K562 (cell line): ENCODE measurements at regions not wholly inside any gene's neighbourhood (a gene's known extent, or its start where the extent isn't known, plus 50 kb on each side); places are given as distances from the start of the nearest gene placed in this dataset.

Source experiments
- ATAC-seq: fragments of 200-7000 bp; cut with Tn5 transposase; 3 replicates; pipeline ENCODE4 v1.9.1; 2020; ENCODE audit warnings: moderate library complexity
- BruUV-seq: library from RNA; stranded (reverse); fragments of 400-500 nt; replicated peaks from 2 replicates; lab custom pipeline; 2021; lab: Mats Ljungman, UMichigan
- CTCF ChIA-PET: fragments of 300-600 bp; formaldehyde crosslinking; extraction: SDS; loops from one replicate; lab custom pipeline; 2021; ENCODE audit warnings: low intra/inter-chr PET ratio; lab: Yijun Ruan, JAX
- POLR2A ChIA-PET: fragments of 300-600, 350-650 bp; sonication (Branson Sonifier 250); formaldehyde crosslinking; extraction: SDS; loops from one replicate; lab custom pipeline; 2021; ENCODE audit warnings: antibody characterized with exemption, inconsistent platforms; lab: Yijun Ruan, JAX
- DNase-seq, 4 experiments: peaks; one replicate each; pipeline versions ENCODE4 v3.0.0 to v3.0.0-alpha.2; 2011 to 2018; ENCODE audit warnings: low spot score in 3 of 4, mixed read lengths in 3 of 4; ENCODE audit errors: extremely low read depth in 1 of 4
- FAIRE-seq: peaks from 2 replicates; lab custom pipeline; 2011; peaks lifted over from hg19 to GRCh38; lab: Jason Lieb, UNC
- H2AFZ ChIP-seq: 2 replicates; pipeline ENCODE4 v1.6.0; 2011; ENCODE audit warnings: low read depth, low read length, control low read depth, inconsistent platforms
- H3K27ac ChIP-seq: fragments of 200-600 bp; 3 replicates; pipeline ENCODE4 v1.8.0; 2011; ENCODE audit warnings: low read depth, mild to moderate bottlenecking, control low read depth, inconsistent platforms, low read length, moderate library complexity, mixed read lengths; ENCODE audit errors: extremely low read depth
- H3K27me3 ChIP-seq, 2 experiments: fragments of 300-600 bp in 1 of 2; 2 replicates in 1 of 2; 3 replicates in 1 of 2; pipeline versions ENCODE4 v1.6.0 to v1.8.0; 2011; ENCODE audit warnings: inconsistent platforms in 2 of 2, low read length in 2 of 2, mild to moderate bottlenecking in 1 of 2, mixed read lengths in 1 of 2, moderate library complexity in 1 of 2; ENCODE audit not compliant: control insufficient read depth in 2 of 2, insufficient read depth in 2 of 2
- H3K36me3 ChIP-seq: fragments of 300-600 bp; 3 replicates; pipeline ENCODE4 v1.8.0; 2011; ENCODE audit warnings: mild to moderate bottlenecking, low read length, inconsistent platforms; ENCODE audit not compliant: control insufficient read depth, insufficient read depth
- H3K4me1 ChIP-seq, 2 experiments: fragments of 200-600 bp in 1 of 2; replicated peaks in 1 of 2; 2 replicates in 1 of 2; 3 replicates in 1 of 2; pipeline versions ENCODE4 v1.5.1 to v1.8.0; 2011; ENCODE audit warnings: inconsistent platforms in 2 of 2, low read length in 2 of 2, mild to moderate bottlenecking in 1 of 2, mixed read lengths in 1 of 2, moderate library complexity in 1 of 2; ENCODE audit not compliant: control insufficient read depth in 2 of 2, insufficient read depth in 2 of 2
- H3K4me2 ChIP-seq: 2 replicates; pipeline ENCODE4 v1.6.1; 2011; ENCODE audit warnings: low read length, control low read depth, inconsistent platforms, mixed read lengths; ENCODE audit not compliant: insufficient read depth
- H3K4me3 ChIP-seq: fragments of 200-600 bp; sonication (generic), shearing (Covaris generic); 2 replicates; pipeline ENCODE4 v1.5.1; 2016; ENCODE audit warnings: control low read depth, inconsistent platforms
- H3K79me2 ChIP-seq: fragments of 200-600 bp; 3 replicates; pipeline ENCODE4 v1.8.0; 2011; ENCODE audit warnings: low read length, inconsistent platforms; ENCODE audit not compliant: control insufficient read depth, insufficient read depth
- H3K9ac ChIP-seq, 2 experiments: 2 replicates each; pipeline versions ENCODE4 v1.6.0 to v1.6.1; 2011; ENCODE audit warnings: low read depth in 2 of 2, low read length in 2 of 2, control low read depth in 1 of 2, inconsistent platforms in 1 of 2, mild to moderate bottlenecking in 1 of 2, mixed read lengths in 1 of 2; ENCODE audit not compliant: insufficient read depth in 1 of 2
- H3K9me1 ChIP-seq: one replicate; pipeline ENCODE4 v1.6.0; 2011; ENCODE audit warnings: inconsistent platforms, mild to moderate bottlenecking, low read length, moderate library complexity; ENCODE audit not compliant: control insufficient read depth, insufficient read depth
- H3K9me3 ChIP-seq: replicated peaks from 2 replicates; pipeline ENCODE4 v1.5.1; 2011; ENCODE audit warnings: low read depth, low read length, inconsistent platforms; ENCODE audit not compliant: control insufficient read depth, insufficient read depth
- H4K20me1 ChIP-seq: replicated peaks from 2 replicates; pipeline ENCODE4 v1.6.1; 2011; ENCODE audit warnings: low read length, inconsistent platforms, mixed read lengths; ENCODE audit not compliant: control insufficient read depth, insufficient read depth
- DEAF1 ChIP-seq: fragments of 450-650 bp; formaldehyde crosslinking; IDR thresholded peaks from 2 replicates; pipeline ENCODE4 v1.4.0; 2020; ENCODE audit warnings: mild to moderate bottlenecking, moderate library complexity
- HDAC6 ChIP-seq: IDR thresholded peaks from 2 replicates; pipeline ENCODE4 v1.6.1; 2012; ENCODE audit warnings: low read depth, mild to moderate bottlenecking, control low read depth, inconsistent platforms, low read length, moderate library complexity
- MYNN ChIP-seq, 2 experiments: sonication (generic); formaldehyde crosslinking in 1 of 2; IDR thresholded peaks; 2 replicates each; pipeline versions ENCODE4 v1.5.0 to v1.6.1; 2016 to 2020; ENCODE audit warnings: antibody characterized with exemption in 1 of 2, missing genetic modification reagents in 1 of 2
- OTX1 ChIP-seq: fragments of 450-650 bp; formaldehyde crosslinking; IDR thresholded peaks from 2 replicates; pipeline ENCODE4 v1.4.0; 2022; ENCODE audit warnings: mild to moderate bottlenecking
- XRCC3 ChIP-seq: fragments of 450-650 bp; IDR thresholded peaks from 2 replicates; pipeline ENCODE4 v1.6.1; 2017; ENCODE audit warnings: mild to moderate bottlenecking, moderate library complexity
- ZBTB1 ChIP-seq: sonication (generic); formaldehyde crosslinking; IDR thresholded peaks from 2 replicates; pipeline ENCODE4 v1.8.1; 2023; ENCODE audit warnings: missing genetic modification reagents, low read depth, mild to moderate bottlenecking, borderline replicate concordance
- WGBS: fragments of 100-300 bp; shearing (Covaris generic); methylation state at CpG from one replicate; pipeline ENCODE4 v1.1.6; 2016; ENCODE audit warnings: low coverage, mixed read lengths; ENCODE audit not compliant: insufficient coverage; ENCODE audit errors: missing lambda C conversion rate; 5-methylcytosine and 5-hydroxymethylcytosine counted together
- in situ Hi-C: fragments of 300-500 bp; cut with MboI; formaldehyde crosslinking; loops from 4 replicates; pipeline ENCODE4 v1.15.0; 2018; ENCODE audit warnings: inconsistent platforms, mixed read lengths
- intact Hi-C: fragments of 100-400 bp; cut with micrococcal nuclease; formaldehyde crosslinking; loops from 2 replicates; pipeline ENCODE4 v1.14.2; 2022
- TF ChIP-seq, protein P1 (sequence below): sonication (generic); formaldehyde crosslinking; IDR thresholded peaks from 2 replicates; pipeline ENCODE4 v1.8.0; 2022; ENCODE audit warnings: missing genetic modification reagents, mild to moderate bottlenecking, borderline replicate concordance
- TF ChIP-seq, protein P2 (sequence below): fragments of 450-650 bp; formaldehyde crosslinking; IDR thresholded peaks from 2 replicates; pipeline ENCODE4 v1.4.0; 2020; ENCODE audit warnings: mild to moderate bottlenecking, mixed read lengths
- TF ChIP-seq, protein P3 (sequence below): fragments of 450-650 bp; IDR thresholded peaks from 2 replicates; pipeline ENCODE4 v1.6.1; 2014; ENCODE audit warnings: low read depth, mild to moderate bottlenecking, moderate library complexity, borderline replicate concordance
- TF ChIP-seq, protein P4 (sequence below): sonication (generic); formaldehyde crosslinking; IDR thresholded peaks from 2 replicates; pipeline ENCODE4 v1.8.0; 2022; ENCODE audit warnings: mild to moderate bottlenecking, missing genetic modification reagents

- DNase-seq: no peak
- Histone ChIP-seq H3K9ac (no peak overlapping the region), H3K4me3 (no peak overlapping the region), H3K27ac (no peak overlapping the region), H4K20me1 (no peaks in the 10 kb centered on the region), H3K36me3 (no peaks in the 10 kb centered on the region), H3K9me3 (no peaks in the 10 kb centered on the region), H3K79me2 (no peaks in the 10 kb centered on the region), H3K4me2 (no peak overlapping the region), H3K27me3 (no peaks in the 10 kb centered on the region), H2AFZ (no peak overlapping the region), H3K9me1 (no peaks in the 10 kb centered on the region), H3K4me1 (no peaks in the 10 kb centered on the region)
- 0% methylated on average over 3 of the region's 3 CpGs for WGBS
- intact Hi-C loops: no loop called here
- no TSS peak for BruUV-seq
- no peak for FAIRE-seq
- ChIA-PET CTCF (interaction anchor here (0.7 kb wide), 1 partner anchor 1001 kb away, joined by 3 read pairs; no protein-coding TSS in a partner anchor), POLR2A (no interaction called here)
- no peak for ATAC-seq
- in situ Hi-C loops: no loop called here
- TF ChIP-seq, protein P1, sequence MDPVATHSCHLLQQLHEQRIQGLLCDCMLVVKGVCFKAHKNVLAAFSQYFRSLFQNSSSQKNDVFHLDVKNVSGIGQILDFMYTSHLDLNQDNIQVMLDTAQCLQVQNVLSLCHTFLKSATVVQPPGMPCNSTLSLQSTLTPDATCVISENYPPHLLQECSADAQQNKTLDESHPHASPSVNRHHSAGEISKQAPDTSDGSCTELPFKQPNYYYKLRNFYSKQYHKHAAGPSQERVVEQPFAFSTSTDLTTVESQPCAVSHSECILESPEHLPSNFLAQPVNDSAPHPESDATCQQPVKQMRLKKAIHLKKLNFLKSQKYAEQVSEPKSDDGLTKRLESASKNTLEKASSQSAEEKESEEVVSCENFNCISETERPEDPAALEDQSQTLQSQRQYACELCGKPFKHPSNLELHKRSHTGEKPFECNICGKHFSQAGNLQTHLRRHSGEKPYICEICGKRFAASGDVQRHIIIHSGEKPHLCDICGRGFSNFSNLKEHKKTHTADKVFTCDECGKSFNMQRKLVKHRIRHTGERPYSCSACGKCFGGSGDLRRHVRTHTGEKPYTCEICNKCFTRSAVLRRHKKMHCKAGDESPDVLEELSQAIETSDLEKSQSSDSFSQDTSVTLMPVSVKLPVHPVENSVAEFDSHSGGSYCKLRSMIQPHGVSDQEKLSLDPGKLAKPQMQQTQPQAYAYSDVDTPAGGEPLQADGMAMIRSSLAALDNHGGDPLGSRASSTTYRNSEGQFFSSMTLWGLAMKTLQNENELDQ (CRISPR knock-in tag): no peak
- TF ChIP-seq OTX1: no peak
- no peak for TF ChIP-seq HDAC6
- TF ChIP-seq ZBTB1 (CRISPR knock-in tag): no peak
- TF ChIP-seq XRCC3: no peak
- TF ChIP-seq, protein P2, sequence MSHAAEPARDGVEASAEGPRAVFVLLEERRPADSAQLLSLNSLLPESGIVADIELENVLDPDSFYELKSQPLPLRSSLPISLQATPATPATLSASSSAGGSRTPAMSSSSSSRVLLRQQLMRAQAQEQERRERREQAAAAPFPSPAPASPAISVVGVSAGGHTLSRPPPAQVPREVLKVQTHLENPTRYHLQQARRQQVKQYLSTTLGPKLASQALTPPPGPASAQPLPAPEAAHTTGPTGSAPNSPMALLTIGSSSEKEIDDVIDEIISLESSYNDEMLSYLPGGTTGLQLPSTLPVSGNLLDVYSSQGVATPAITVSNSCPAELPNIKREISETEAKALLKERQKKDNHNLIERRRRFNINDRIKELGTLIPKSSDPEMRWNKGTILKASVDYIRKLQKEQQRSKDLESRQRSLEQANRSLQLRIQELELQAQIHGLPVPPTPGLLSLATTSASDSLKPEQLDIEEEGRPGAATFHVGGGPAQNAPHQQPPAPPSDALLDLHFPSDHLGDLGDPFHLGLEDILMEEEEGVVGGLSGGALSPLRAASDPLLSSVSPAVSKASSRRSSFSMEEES (CRISPR knock-in tag): no peak
- TF ChIP-seq, protein P3, sequence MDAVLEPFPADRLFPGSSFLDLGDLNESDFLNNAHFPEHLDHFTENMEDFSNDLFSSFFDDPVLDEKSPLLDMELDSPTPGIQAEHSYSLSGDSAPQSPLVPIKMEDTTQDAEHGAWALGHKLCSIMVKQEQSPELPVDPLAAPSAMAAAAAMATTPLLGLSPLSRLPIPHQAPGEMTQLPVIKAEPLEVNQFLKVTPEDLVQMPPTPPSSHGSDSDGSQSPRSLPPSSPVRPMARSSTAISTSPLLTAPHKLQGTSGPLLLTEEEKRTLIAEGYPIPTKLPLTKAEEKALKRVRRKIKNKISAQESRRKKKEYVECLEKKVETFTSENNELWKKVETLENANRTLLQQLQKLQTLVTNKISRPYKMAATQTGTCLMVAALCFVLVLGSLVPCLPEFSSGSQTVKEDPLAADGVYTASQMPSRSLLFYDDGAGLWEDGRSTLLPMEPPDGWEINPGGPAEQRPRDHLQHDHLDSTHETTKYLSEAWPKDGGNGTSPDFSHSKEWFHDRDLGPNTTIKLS: no peak
- TF ChIP-seq MYNN (IDR thresholded peaks at IDR 0.05): no peak
- no peak for TF ChIP-seq MYNN (CRISPR knock-in tag; IDR thresholded peaks at IDR 0.05)
- no peak for TF ChIP-seq DEAF1
- TF ChIP-seq, protein P4, sequence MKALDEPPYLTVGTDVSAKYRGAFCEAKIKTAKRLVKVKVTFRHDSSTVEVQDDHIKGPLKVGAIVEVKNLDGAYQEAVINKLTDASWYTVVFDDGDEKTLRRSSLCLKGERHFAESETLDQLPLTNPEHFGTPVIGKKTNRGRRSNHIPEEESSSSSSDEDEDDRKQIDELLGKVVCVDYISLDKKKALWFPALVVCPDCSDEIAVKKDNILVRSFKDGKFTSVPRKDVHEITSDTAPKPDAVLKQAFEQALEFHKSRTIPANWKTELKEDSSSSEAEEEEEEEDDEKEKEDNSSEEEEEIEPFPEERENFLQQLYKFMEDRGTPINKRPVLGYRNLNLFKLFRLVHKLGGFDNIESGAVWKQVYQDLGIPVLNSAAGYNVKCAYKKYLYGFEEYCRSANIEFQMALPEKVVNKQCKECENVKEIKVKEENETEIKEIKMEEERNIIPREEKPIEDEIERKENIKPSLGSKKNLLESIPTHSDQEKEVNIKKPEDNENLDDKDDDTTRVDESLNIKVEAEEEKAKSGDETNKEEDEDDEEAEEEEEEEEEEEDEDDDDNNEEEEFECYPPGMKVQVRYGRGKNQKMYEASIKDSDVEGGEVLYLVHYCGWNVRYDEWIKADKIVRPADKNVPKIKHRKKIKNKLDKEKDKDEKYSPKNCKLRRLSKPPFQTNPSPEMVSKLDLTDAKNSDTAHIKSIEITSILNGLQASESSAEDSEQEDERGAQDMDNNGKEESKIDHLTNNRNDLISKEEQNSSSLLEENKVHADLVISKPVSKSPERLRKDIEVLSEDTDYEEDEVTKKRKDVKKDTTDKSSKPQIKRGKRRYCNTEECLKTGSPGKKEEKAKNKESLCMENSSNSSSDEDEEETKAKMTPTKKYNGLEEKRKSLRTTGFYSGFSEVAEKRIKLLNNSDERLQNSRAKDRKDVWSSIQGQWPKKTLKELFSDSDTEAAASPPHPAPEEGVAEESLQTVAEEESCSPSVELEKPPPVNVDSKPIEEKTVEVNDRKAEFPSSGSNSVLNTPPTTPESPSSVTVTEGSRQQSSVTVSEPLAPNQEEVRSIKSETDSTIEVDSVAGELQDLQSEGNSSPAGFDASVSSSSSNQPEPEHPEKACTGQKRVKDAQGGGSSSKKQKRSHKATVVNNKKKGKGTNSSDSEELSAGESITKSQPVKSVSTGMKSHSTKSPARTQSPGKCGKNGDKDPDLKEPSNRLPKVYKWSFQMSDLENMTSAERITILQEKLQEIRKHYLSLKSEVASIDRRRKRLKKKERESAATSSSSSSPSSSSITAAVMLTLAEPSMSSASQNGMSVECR (CRISPR knock-in tag): no peak
Measured at GRCh38 chr14:26811756-26812305, 214.0 kb upstream of the NOVA1 start.
